NT2/D1 (cell line): ENCODE measurements at regions not wholly inside any gene's neighbourhood (a gene's known extent, or its start where the extent isn't known, plus 50 kb on each side); places are given as distances from the start of the nearest gene placed in this dataset.

ENCODE experiments used
- SUZ12 ChIP-seq: IDR thresholded peaks from 2 replicates; pipeline ENCODE4 v1.6.1; 2011; ENCODE audit not compliant: insufficient read length, insufficient read depth; ENCODE audit errors: extremely low read depth
- YY1 ChIP-seq: IDR thresholded peaks from 2 replicates; pipeline ENCODE4 v1.6.1; 2011; ENCODE audit not compliant: insufficient read length, insufficient read depth
- ZNF274 ChIP-seq: IDR thresholded peaks from 2 replicates; pipeline ENCODE4 v1.6.1; 2011; ENCODE audit warnings: mild to moderate bottlenecking, low read depth, low read length

DNA sequence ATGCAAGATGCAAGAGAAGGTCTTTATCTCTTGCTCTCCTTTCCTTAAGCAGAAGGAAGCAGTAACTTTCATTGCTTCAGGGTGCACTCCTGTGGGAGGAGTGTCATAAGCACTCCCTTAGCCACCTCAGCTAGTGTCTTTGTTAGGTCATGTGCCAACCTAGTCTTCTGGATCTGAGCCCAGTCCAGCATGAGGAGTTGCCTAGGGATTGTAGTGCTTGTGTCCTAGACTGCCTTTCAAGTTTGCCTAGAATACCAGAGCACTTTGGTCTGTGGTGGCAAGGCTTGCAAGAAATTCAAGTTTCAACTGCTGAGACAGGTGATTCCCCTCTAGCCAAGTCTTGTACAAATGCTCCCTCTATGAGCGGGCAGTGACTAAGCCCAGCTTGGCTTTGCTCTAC lies 633.6 kb downstream of the ZNF385D start:
- TF ChIP-seq YY1 (no peak), SUZ12 (no peak), ZNF274 (no peak)
